ENCODE measurements at regions not wholly inside any gene's neighbourhood (a gene's known extent, or its start where the extent isn't known, plus 50 kb on each side); places are given as distances from the start of the nearest gene placed in this dataset.
"Not testable (repeated sequence)": the region's sequence is repeated elsewhere in the genome, so short reads cannot be mapped to it uniquely, and the experiment has no call there.

- H3K27ac ChIP-seq (ENCODE audit: low read depth in 1 of 2, low read length in 2 of 2): no peak overlapping the region
- no peaks in the 10 kb centered on the region for H3K4me1 ChIP-seq (ENCODE audit: control insufficient read depth in 4 of 4, insufficient read depth in 4 of 4, low read length in 3 of 4)
- TF ChIP-seq YY1 (IDR thresholded peaks at IDR 0.05) (no peak), RXRA (IDR thresholded peaks at IDR 0.05) (no peak), RAD21 (IDR thresholded peaks at IDR 0.05) (no peak), GABPA (IDR thresholded peaks at IDR 0.05 in 1 of 2, conservative IDR thresholded peaks at IDR 0.05 in 1 of 2) (no peak)
- H3K27me3 ChIP-seq (ENCODE audit: control insufficient read depth in 4 of 4, insufficient read depth in 4 of 4, low read length in 3 of 4): no peaks in the 10 kb centered on the region
- no peak overlapping the region for H3K4me3 ChIP-seq (ENCODE audit: low read depth in 1 of 3, low read length in 3 of 3)
- WGBS: 32% methylated on average over 1 of the region's 1 CpG
- no peak overlapping the region for H3K9ac ChIP-seq (ENCODE audit: low read depth in 1 of 2, low read length in 2 of 2)
- H3K9me3 ChIP-seq (ENCODE audit: control insufficient read depth in 4 of 4, low read length in 3 of 4): peaks cover 0 to 18% (median 5%) of the 10 kb centered on the region in 4 donors
- no peaks in the 10 kb centered on the region for H3K36me3 ChIP-seq (ENCODE audit: control insufficient read depth in 4 of 4, insufficient read depth in 3 of 4, low read depth in 1 of 4, low read length in 3 of 4)
- no peak for DNase-seq (ENCODE audit: low spot score)
Measured at GRCh38 chr20:28616354-28616753, 2641.1 kb upstream of the DEFB115 start.

GRCh38 chr20:28619956-28620651 is 2637.4 kb upstream of the DEFB115 start:
- H3K27me3 ChIP-seq (ENCODE audit: control insufficient read depth in 4 of 4, insufficient read depth in 4 of 4, low read length in 3 of 4); H3K9me3 ChIP-seq (ENCODE audit: control insufficient read depth in 4 of 4, low read length in 3 of 4); H3K4me1 ChIP-seq (ENCODE audit: control insufficient read depth in 4 of 4, insufficient read depth in 4 of 4, low read length in 3 of 4); H3K27ac ChIP-seq (ENCODE audit: low read depth in 1 of 2, low read length in 2 of 2); H3K9ac ChIP-seq (ENCODE audit: low read depth in 1 of 2, low read length in 2 of 2); H3K36me3 ChIP-seq (ENCODE audit: control insufficient read depth in 4 of 4, insufficient read depth in 3 of 4, low read depth in 1 of 4, low read length in 3 of 4); DNase-seq (ENCODE audit: low spot score); H3K4me3 ChIP-seq (ENCODE audit: low read depth in 1 of 3, low read length in 3 of 3): not testable (repeated sequence)
- WGBS: 74% methylated on average over 20 of the region's 20 CpGs

GRCh38 chr20:28625112-28625511 is 2632.4 kb upstream of the DEFB115 start:
- not testable (repeated sequence) for H3K27ac ChIP-seq (ENCODE audit: low read depth in 1 of 2, low read length in 2 of 2); H3K9me3 ChIP-seq (ENCODE audit: control insufficient read depth in 4 of 4, low read length in 3 of 4); DNase-seq (ENCODE audit: low spot score); H3K4me1 ChIP-seq (ENCODE audit: control insufficient read depth in 4 of 4, insufficient read depth in 4 of 4, low read length in 3 of 4); H3K36me3 ChIP-seq (ENCODE audit: control insufficient read depth in 4 of 4, insufficient read depth in 3 of 4, low read depth in 1 of 4, low read length in 3 of 4); H3K4me3 ChIP-seq (ENCODE audit: low read depth in 1 of 3, low read length in 3 of 3); H3K9ac ChIP-seq (ENCODE audit: low read depth in 1 of 2, low read length in 2 of 2); H3K27me3 ChIP-seq (ENCODE audit: control insufficient read depth in 4 of 4, insufficient read depth in 4 of 4, low read length in 3 of 4)
- 47% methylated on average over 2 of the region's 2 CpGs for WGBS

- WGBS: 52% methylated on average over 2 of the region's 2 CpGs
- not testable (repeated sequence) for H3K27me3 ChIP-seq (ENCODE audit: control insufficient read depth in 4 of 4, insufficient read depth in 4 of 4, low read length in 3 of 4); H3K4me3 ChIP-seq (ENCODE audit: low read depth in 1 of 3, low read length in 3 of 3)
Measured at GRCh38 chr20:28640831-28641230, 2616.6 kb upstream of the DEFB115 start.

More at GRCh38 chr20:28640831-28641230, 2616.6 kb upstream of the DEFB115 start:
- not testable (repeated sequence) for H3K9ac ChIP-seq (ENCODE audit: low read depth in 1 of 2, low read length in 2 of 2); H3K4me1 ChIP-seq (ENCODE audit: control insufficient read depth in 4 of 4, insufficient read depth in 4 of 4, low read length in 3 of 4); DNase-seq (ENCODE audit: low spot score); H3K36me3 ChIP-seq (ENCODE audit: control insufficient read depth in 4 of 4, insufficient read depth in 3 of 4, low read depth in 1 of 4, low read length in 3 of 4); H3K9me3 ChIP-seq (ENCODE audit: control insufficient read depth in 4 of 4, low read length in 3 of 4); H3K27ac ChIP-seq (ENCODE audit: low read depth in 1 of 2, low read length in 2 of 2)
